Natural killer cell treated with Interleukin-12 subunit alpha and Interleukin-12 subunit beta and Interleukin-15 and Interleukin-18, amount 100 ng/mL, for 72 hours (primary cell): ENCODE measurements at regions not wholly inside any gene's neighbourhood (a gene's known extent, or its start where the extent isn't known, plus 50 kb on each side); places are given as distances from the start of the nearest gene placed in this dataset.

Source experiments
- ATAC-seq, 2 donors: fragments of 150-1000 bp; cut with Tn5 transposase in 1 of 2; sonication (Bioruptor Pico), chemical (Tn5 transposase) in 1 of 2; 2 replicates each; pipeline ENCODE4 v1.10.0; 2021
- DNase-seq: peaks from one replicate; pipeline ENCODE4 v3.0.0; 2022; ENCODE audit warnings: low spot score
- H3K27ac Mint-ChIP-seq, 2 donors: 1 replicate in 1 of 2; 2 replicates in 1 of 2; pipeline ENCODE4 v1.8.0; 2022; ENCODE audit warnings: mixed read lengths in 2 of 2, mild to moderate bottlenecking in 1 of 2, moderate library complexity in 1 of 2
- H3K27me3 Mint-ChIP-seq, 2 donors: 1 replicate in 1 of 2; 2 replicates in 1 of 2; pipeline ENCODE4 v1.8.0; 2022; ENCODE audit warnings: mixed read lengths in 2 of 2
- H3K36me3 Mint-ChIP-seq: one replicate; pipeline ENCODE4 v1.8.0; 2022; ENCODE audit warnings: mixed read lengths
- H3K4me1 Mint-ChIP-seq, 2 donors: 1 replicate in 1 of 2; 2 replicates in 1 of 2; pipeline ENCODE4 v1.8.0; 2022; ENCODE audit warnings: low read depth in 2 of 2, mixed read lengths in 2 of 2, mild to moderate bottlenecking in 1 of 2
- H3K4me3 Mint-ChIP-seq: one replicate; pipeline ENCODE4 v1.8.0; 2022; ENCODE audit warnings: mixed read lengths
- H3K9me3 Mint-ChIP-seq: 2 replicates; pipeline ENCODE4 v1.8.0; 2022; ENCODE audit warnings: mixed read lengths

GRCh38 chr10:31660300-31660699 is 268.3 kb downstream of the ARHGAP12 start:
- Mint-ChIP-seq H3K9me3 (no peaks in the 10 kb centered on the region), H3K36me3 (no peaks in the 10 kb centered on the region), H3K4me1 (no peaks in the 10 kb centered on the region), H3K4me3 (no peak overlapping the region), H3K27ac (no peak overlapping the region), H3K27me3 (peaks cover 13 to 16% of the 10 kb centered on the region in 2 donors)
- no peak for ATAC-seq
- no peak for DNase-seq

- ATAC-seq (no peak), DNase-seq (no peak)
- Mint-ChIP-seq H3K27me3 (peaks cover 13 to 16% of the 10 kb centered on the region in 2 donors), H3K4me1 (no peaks in the 10 kb centered on the region), H3K9me3 (no peaks in the 10 kb centered on the region), H3K27ac (no peak overlapping the region), H3K36me3 (no peaks in the 10 kb centered on the region), H3K4me3 (no peak overlapping the region)
Observed at GRCh38 chr10:31659665-31660064, 269.0 kb downstream of the ARHGAP12 start.

DNA sequence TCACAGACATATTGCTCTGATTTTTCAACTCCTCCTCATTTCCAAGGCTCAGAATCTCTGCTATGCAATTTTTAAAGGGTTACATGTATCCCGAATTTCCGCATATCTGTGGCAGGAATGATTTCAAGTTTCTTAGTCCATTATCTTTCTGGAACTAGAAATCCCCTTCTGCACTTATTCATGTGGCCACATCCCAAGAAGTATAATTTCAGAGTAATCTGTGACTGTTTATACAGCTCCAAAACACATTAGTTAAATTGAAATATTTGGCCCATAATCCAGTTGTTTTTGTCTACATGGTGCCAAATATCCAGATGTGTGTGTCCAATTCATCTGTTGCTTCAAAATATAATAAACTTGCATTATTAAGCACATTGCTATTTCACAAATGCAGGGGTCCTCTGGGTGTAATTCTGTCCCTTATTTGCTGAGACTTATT is 271.2 kb downstream of the ARHGAP12 start:
- peaks cover 18 to 29% of the 10 kb centered on the region in 2 donors for H3K27me3 Mint-ChIP-seq
- ATAC-seq = no peak
- no peaks in the 10 kb centered on the region for H3K36me3 Mint-ChIP-seq

GRCh38 chr10:31656851-31657433 is 271.7 kb downstream of the ARHGAP12 start:
- no peak for DNase-seq
- Mint-ChIP-seq H3K27ac (no peak overlapping the region), H3K27me3 (peaks cover 22 to 34% of the 10 kb centered on the region in 2 donors), H3K9me3 (no peaks in the 10 kb centered on the region), H3K36me3 (no peaks in the 10 kb centered on the region), H3K4me3 (no peak overlapping the region), H3K4me1 (no peaks in the 10 kb centered on the region)
- ATAC-seq = no peak

More for the DNA sequence above, 271.2 kb downstream of the ARHGAP12 start:
- H3K27ac Mint-ChIP-seq = no peak overlapping the region
- no peak for DNase-seq
- no peaks in the 10 kb centered on the region for H3K9me3 Mint-ChIP-seq
- no peaks in the 10 kb centered on the region for H3K4me1 Mint-ChIP-seq
- no peak overlapping the region for H3K4me3 Mint-ChIP-seq

- DNase-seq (no peak), ATAC-seq (no peak)
- Mint-ChIP-seq H3K36me3 (no peaks in the 10 kb centered on the region), H3K4me1 (no peaks in the 10 kb centered on the region), H3K9me3 (no peaks in the 10 kb centered on the region), H3K27ac (no peak overlapping the region), H3K4me3 (no peak overlapping the region), H3K27me3 (peaks cover 28 to 45% of the 10 kb centered on the region in 2 donors)
Observed at GRCh38 chr10:31652038-31652437, 276.6 kb downstream of the ARHGAP12 start.

DNA sequence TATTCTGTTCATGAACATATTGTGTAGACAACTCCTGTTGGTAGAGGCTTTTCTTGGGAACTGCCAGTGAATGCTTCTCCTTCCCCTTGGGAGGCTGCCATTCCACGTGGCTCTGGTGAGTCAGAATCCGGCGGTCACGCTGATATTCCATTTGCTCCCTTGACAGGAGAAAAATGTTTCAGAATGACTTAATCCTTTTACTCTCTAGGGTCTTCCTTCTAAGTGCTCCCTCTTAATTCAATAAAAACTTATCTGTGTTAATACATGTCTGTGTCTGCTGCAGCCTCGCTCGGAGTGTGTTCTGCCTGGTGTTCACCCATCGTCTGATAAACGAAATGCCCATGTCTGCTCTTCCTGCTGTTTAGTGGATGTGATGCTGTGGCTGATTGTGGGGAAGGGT is 278.6 kb downstream of the ARHGAP12 start:
- Mint-ChIP-seq H3K27me3 (peaks cover 20 to 34% of the 10 kb centered on the region in 2 donors), H3K36me3 (no peaks in the 10 kb centered on the region), H3K27ac (no peak overlapping the region), H3K4me1 (no peaks in the 10 kb centered on the region), H3K4me3 (no peak overlapping the region), H3K9me3 (no peaks in the 10 kb centered on the region)
- no peak for ATAC-seq
- DNase-seq = no peak

DNA sequence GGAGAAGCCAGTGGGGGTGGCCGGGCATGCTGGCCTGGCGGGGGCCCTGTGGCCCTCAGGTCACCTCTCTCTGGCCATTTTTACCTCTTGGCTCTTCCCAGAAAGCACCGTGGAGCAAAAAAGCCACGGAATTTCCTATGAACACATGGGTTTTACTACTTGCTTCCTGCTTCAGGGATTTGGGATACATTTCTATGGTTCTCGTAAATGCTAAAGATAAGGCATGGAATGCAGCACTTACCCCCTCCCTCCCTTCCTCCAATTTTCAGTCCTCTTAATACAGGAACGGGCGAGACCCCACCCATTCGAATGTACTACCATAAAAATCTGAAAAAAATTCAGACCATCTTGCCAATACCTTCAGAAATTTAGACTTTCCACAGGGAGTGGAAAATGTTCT is 279.7 kb downstream of the ARHGAP12 start:
- Mint-ChIP-seq H3K9me3 (no peaks in the 10 kb centered on the region), H3K36me3 (no peaks in the 10 kb centered on the region), H3K4me3 (no peak overlapping the region), H3K27me3 (peaks cover 20 to 40% of the 10 kb centered on the region in 2 donors), H3K4me1 (no peaks in the 10 kb centered on the region), H3K27ac (no peak overlapping the region)
- DNase-seq (no peak), ATAC-seq (no peak)

GRCh38 chr10:31647861-31648260 is 280.8 kb downstream of the ARHGAP12 start:
- ATAC-seq (no peak), DNase-seq (no peak)
- Mint-ChIP-seq H3K27ac (no peak overlapping the region), H3K4me1 (no peaks in the 10 kb centered on the region), H3K9me3 (no peaks in the 10 kb centered on the region), H3K36me3 (no peaks in the 10 kb centered on the region), H3K27me3 (peaks cover 15 to 33% of the 10 kb centered on the region in 2 donors), H3K4me3 (no peak overlapping the region)

DNA sequence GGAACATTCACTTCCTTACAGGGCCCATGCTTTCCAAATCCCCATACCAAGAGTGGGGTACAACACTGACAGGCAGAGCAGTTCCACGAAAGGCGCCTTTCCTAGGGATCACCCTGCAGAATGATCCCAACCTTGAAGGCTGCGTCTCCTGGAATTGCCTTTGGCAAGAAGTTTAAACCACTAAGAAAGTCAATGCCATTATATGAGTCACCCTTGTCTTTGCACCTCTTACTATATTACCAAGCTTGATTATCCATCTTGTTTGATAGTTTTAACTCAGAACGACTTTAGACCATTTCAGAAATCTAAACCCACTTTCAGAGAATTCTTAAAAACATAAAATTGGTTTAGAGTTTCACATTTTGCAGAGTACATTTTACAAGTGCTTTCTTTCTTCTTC is 282.1 kb downstream of the ARHGAP12 start:
- no peak for DNase-seq
- Mint-ChIP-seq H3K4me3 (no peak overlapping the region), H3K27me3 (peaks cover 13 to 29% of the 10 kb centered on the region in 2 donors), H3K27ac (no peak overlapping the region), H3K4me1 (no peaks in the 10 kb centered on the region), H3K9me3 (peaks cover 2% of the 10 kb centered on the region), H3K36me3 (no peaks in the 10 kb centered on the region)
- no peak for ATAC-seq

- DNase-seq = no peak
- ATAC-seq = no peak
- H3K27ac Mint-ChIP-seq = no peak overlapping the region
- peaks cover 9 to 34% of the 10 kb centered on the region in 2 donors for H3K27me3 Mint-ChIP-seq
- H3K9me3 Mint-ChIP-seq = peaks cover 4% of the 10 kb centered on the region
- no peaks in the 10 kb centered on the region for H3K4me1 Mint-ChIP-seq
- H3K4me3 Mint-ChIP-seq = no peak overlapping the region
- no peaks in the 10 kb centered on the region for H3K36me3 Mint-ChIP-seq
Observed at GRCh38 chr10:31645786-31646185, 282.8 kb downstream of the ARHGAP12 start.

GRCh38 chr10:31644931-31645633 is 283.5 kb downstream of the ARHGAP12 start:
- Mint-ChIP-seq H3K4me3 (no peak overlapping the region), H3K27me3 (peaks cover 11 to 31% of the 10 kb centered on the region in 2 donors), H3K4me1 (no peaks in the 10 kb centered on the region), H3K27ac (no peak overlapping the region), H3K9me3 (peaks cover 7% of the 10 kb centered on the region), H3K36me3 (no peaks in the 10 kb centered on the region)
- ATAC-seq (no peak), DNase-seq (no peak)

DNA sequence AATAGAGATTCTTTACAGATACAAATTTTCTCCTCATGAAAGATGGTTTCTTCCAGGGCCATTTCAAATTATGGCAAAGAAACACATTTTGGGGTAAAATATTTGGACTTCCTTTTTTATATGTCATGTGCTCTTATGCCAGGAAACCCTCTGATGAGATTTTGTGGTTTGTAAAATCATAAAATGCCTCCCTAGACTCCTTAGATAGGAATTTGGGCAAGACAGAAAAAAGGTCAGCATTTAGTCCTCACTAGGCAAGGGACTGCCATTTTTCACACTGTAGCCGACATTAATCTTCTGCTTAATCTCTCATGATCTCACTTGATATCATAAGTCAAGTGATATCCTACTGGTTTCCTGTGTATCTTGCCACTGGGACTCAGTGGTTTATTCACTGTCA is 286.4 kb downstream of the ARHGAP12 start:
- peaks cover 15% of the 10 kb centered on the region for H3K9me3 Mint-ChIP-seq
- no peak for DNase-seq
- H3K4me3 Mint-ChIP-seq = no peak overlapping the region
- peaks cover 14 to 29% of the 10 kb centered on the region in 2 donors for H3K27me3 Mint-ChIP-seq
- ATAC-seq = no peak
- H3K36me3 Mint-ChIP-seq = peaks cover 10% of the 10 kb centered on the region
- no peaks in the 10 kb centered on the region for H3K4me1 Mint-ChIP-seq
- H3K27ac Mint-ChIP-seq = no peak overlapping the region

GRCh38 chr10:31635415-31636065 is 293.1 kb downstream of the ARHGAP12 start:
- DNase-seq = no peak
- Mint-ChIP-seq H3K4me1 (no peaks in the 10 kb centered on the region), H3K27ac (no peak overlapping the region), H3K36me3 (peaks cover 10% of the 10 kb centered on the region), H3K9me3 (peaks cover 9% of the 10 kb centered on the region), H3K4me3 (no peak overlapping the region), H3K27me3 (peaks cover 2 to 4% of the 10 kb centered on the region in 2 donors)
- ATAC-seq = no peak

DNA sequence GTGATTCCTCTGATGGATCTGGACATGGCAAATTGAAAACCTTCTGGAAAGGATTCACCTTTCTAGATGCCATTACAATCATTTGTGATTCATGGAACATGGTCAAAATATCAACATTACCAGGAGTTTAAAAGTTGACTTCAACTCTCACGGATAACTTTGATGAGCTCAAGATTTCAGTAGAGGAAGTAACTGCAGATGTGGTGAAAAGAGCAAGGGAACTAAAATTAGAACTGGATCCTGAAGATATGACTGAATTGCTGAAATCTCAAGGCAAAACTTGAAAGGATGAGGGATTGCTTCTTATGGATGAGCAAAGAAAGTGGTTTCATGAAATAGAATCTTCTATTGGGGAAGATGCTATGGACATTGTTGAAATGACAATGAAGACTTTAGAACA is 293.6 kb downstream of the ARHGAP12 start:
- H3K9me3 Mint-ChIP-seq = peaks cover 9% of the 10 kb centered on the region
- no peak overlapping the region for H3K4me3 Mint-ChIP-seq
- ATAC-seq (no peak), DNase-seq (no peak)
- peaks cover 10% of the 10 kb centered on the region for H3K36me3 Mint-ChIP-seq
- peaks cover 3 to 4% of the 10 kb centered on the region in 2 donors for H3K27me3 Mint-ChIP-seq
- H3K27ac Mint-ChIP-seq = no peak overlapping the region
- no peaks in the 10 kb centered on the region for H3K4me1 Mint-ChIP-seq
